ENCODE measurements at regions not wholly inside any gene's neighbourhood (a gene's known extent, or its start where the extent isn't known, plus 50 kb on each side); places are given as distances from the start of the nearest gene placed in this dataset.

- no peak for TF ChIP-seq CTCF (conservative IDR thresholded peaks at IDR 0.05; ENCODE audit: low read depth, low read length)
- DNase-seq (ENCODE audit: low read depth), result no peak
- H3K4me3 ChIP-seq (ENCODE audit: low read length), result no peak overlapping the region
Observed at GRCh38 chr5:82348784-82349425, 70.8 kb upstream of the RPS23 start.

- TF ChIP-seq CTCF (conservative IDR thresholded peaks at IDR 0.05; ENCODE audit: low read depth, low read length), result no peak
- no peak for DNase-seq (ENCODE audit: low read depth)
- no peak overlapping the region for H3K4me3 ChIP-seq (ENCODE audit: low read length)
Observed at GRCh38 chr5:82347201-82347865, 69.2 kb upstream of the RPS23 start.

GRCh38 chr5:82346399-82347165, 68.4 kb upstream of the RPS23 start:
- no peak for TF ChIP-seq CTCF (conservative IDR thresholded peaks at IDR 0.05; ENCODE audit: low read depth, low read length)
- H3K4me3 ChIP-seq (ENCODE audit: low read length), result no peak overlapping the region
- no peak for DNase-seq (ENCODE audit: low read depth)

GRCh38 chr5:82345108-82345507, 67.0 kb upstream of the RPS23 start:
- no peak for DNase-seq (ENCODE audit: low read depth)
- TF ChIP-seq CTCF (conservative IDR thresholded peaks at IDR 0.05; ENCODE audit: low read depth, low read length), result no peak
- H3K4me3 ChIP-seq (ENCODE audit: low read length), result no peak overlapping the region

GRCh38 chr5:82341325-82341724, 63.2 kb upstream of the RPS23 start:
- DNase-seq (ENCODE audit: low read depth), result no peak
- TF ChIP-seq CTCF (conservative IDR thresholded peaks at IDR 0.05; ENCODE audit: low read depth, low read length), result no peak
- H3K4me3 ChIP-seq (ENCODE audit: low read length), result no peak overlapping the region

- TF ChIP-seq CTCF (conservative IDR thresholded peaks at IDR 0.05; ENCODE audit: low read depth, low read length), result no peak
- H3K4me3 ChIP-seq (ENCODE audit: low read length), result no peak overlapping the region
- no peak for DNase-seq (ENCODE audit: low read depth)
Observed at GRCh38 chr5:82340799-82341198, 62.6 kb upstream of the RPS23 start.

All from retinal pigment epithelial cell (primary cell).